Fibroblast of skin of left biceps (primary cell): ENCODE measurements at regions not wholly inside any gene's neighbourhood (a gene's known extent, or its start where the extent isn't known, plus 50 kb on each side); places are given as distances from the start of the nearest gene placed in this dataset.
"Not testable (repeated sequence)": the region's sequence is repeated elsewhere in the genome, so short reads cannot be mapped to it uniquely, and the experiment has no call there.

ENCODE experiments used
- DNase-seq, 2 experiments: peaks; one replicate each; pipeline ENCODE4 v3.0.0-alpha.2; 2013; ENCODE audit warnings: low read depth in 2 of 2

- not testable (repeated sequence) for DNase-seq
Measured at GRCh38 chr12:14032191-14032590, 50.8 kb upstream of the GRIN2B start.

DNA sequence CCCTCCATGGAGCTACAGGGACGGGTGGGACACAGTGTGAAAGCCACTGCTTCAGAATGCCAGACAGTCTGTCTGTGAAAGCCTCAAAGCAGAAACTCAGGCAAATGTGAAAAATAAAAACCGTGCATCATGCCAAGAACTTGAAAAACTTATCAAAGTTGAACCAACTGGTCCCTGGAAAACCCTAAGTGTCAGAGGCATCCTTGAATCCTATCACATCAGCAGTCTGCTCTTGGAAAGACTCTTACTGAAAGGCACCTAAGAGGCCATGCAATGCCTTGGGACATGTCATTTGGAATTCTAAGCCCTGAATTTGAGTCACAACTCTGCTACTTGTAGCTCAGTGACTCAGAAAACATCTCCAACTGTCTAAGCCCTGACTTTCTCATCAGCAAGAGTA is 62.4 kb upstream of the GRIN2B start:
- DNase-seq, result no peak

GRCh38 chr12:14048941-14049545 is 67.6 kb upstream of the GRIN2B start:
- no peak for DNase-seq

DNA sequence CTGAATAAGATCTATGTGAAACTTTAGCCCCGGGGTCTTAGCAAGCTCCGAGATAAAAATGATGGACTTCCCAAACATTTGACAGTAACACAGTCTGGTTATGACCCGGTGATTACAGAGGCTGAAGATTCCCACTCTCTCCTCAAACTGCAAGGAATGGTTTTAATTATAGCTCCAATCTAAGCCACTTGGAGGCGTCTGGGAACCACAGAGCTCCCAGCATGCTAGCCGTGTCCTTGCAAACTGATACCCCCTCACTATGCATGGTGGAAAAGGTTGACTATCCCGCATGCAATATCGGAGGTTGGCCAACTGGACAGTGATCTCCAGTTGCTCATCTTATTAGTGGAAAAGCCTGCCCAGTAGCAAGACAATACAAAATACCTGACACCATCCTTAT is 76.5 kb upstream of the GRIN2B start:
- no peak for DNase-seq

- DNase-seq, result no peak
Measured at GRCh38 chr12:14058717-14059116, 77.3 kb upstream of the GRIN2B start.

DNA sequence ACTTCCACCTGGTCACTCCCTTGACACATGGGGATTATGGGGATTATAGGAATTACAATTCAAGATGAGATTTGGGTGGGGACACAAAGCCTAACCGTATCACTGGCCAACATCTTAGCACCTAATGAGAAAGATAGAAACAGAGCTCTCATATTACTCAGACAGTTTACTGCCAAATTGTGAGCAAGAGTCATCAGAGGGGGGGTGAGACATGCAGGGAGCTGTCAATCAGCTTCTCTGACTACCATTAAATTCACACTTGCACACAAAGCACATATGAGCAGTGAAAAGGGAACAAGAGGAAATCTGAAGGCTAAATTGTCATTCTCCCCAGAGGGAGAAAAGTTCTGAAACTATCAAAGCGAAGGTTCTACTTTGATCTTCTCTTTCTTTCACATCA is 78.1 kb upstream of the GRIN2B start:
- DNase-seq, result no peak

- DNase-seq, result no peak
Measured at GRCh38 chr12:14065616-14066015, 84.2 kb upstream of the GRIN2B start.

GRCh38 chr12:14066021-14066420 is 84.6 kb upstream of the GRIN2B start:
- DNase-seq, result no peak

- DNase-seq, result no peak
Measured at GRCh38 chr12:14068961-14069360, 87.6 kb upstream of the GRIN2B start.

- DNase-seq, result no peak
Measured at GRCh38 chr12:14071833-14072232, 90.4 kb upstream of the GRIN2B start.

GRCh38 chr12:14072987-14073386 is 91.6 kb upstream of the GRIN2B start:
- no peak for DNase-seq

GRCh38 chr12:14075797-14076393 is 94.5 kb upstream of the GRIN2B start:
- no peak for DNase-seq

DNA sequence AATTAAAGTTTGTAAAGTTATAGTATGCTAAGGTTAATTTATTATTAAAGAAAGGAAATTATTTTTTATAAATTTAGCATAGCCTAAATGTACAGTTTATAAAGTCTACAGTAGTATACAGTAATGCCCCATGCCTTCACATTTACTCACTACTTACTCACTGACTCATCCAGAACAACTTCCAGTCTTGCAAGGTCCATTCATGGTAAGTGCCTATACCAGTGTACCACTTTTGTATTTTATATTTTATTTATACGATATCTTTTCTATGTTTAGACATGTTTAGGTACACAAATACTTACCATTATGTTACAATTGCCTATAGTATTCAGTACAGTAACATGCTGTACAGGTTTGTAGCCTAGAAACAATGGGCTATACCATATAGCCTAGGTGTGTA is 95.1 kb upstream of the GRIN2B start:
- DNase-seq, result no peak

DNA sequence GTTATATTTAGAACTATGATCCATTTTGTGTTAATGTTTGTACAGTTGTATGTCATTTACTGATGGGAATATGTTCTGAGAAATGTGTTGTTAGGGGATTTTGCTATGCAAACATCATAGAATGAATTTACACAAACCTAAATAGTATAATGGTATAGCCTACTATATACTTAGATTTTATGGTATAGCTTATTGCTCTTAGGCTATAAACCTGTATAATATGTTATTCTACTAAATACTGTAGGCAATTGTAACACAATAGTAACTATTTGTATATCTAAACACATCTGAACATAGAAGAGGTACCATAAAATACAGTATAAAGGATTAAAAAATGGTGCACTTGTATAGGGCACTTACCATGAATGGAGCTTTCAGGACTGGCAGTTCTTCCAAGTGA is 105.4 kb upstream of the GRIN2B start:
- no peak for DNase-seq

GRCh38 chr12:14099994-14100393 is 118.6 kb upstream of the GRIN2B start:
- no peak for DNase-seq

DNA sequence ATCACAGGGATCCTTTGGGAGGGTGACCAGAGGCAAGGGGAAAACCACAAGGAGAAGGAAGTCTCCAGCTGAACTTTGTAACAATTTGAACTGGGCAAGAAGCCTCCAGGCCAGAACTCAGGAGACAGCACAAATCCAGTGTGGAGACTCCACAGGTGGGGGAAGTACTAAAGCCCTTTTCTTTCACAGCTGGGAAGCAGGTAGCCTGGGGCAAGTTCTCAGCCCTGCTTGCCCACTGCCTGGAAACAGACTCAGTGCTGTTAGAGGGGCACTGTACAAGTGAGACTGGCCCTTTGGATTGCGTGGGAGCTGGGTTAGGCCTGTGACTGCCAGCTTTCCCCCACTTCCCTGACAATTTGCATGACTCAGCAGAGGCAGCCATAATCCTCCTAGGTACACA is 120.2 kb upstream of the GRIN2B start:
- not testable (repeated sequence) for DNase-seq

DNA sequence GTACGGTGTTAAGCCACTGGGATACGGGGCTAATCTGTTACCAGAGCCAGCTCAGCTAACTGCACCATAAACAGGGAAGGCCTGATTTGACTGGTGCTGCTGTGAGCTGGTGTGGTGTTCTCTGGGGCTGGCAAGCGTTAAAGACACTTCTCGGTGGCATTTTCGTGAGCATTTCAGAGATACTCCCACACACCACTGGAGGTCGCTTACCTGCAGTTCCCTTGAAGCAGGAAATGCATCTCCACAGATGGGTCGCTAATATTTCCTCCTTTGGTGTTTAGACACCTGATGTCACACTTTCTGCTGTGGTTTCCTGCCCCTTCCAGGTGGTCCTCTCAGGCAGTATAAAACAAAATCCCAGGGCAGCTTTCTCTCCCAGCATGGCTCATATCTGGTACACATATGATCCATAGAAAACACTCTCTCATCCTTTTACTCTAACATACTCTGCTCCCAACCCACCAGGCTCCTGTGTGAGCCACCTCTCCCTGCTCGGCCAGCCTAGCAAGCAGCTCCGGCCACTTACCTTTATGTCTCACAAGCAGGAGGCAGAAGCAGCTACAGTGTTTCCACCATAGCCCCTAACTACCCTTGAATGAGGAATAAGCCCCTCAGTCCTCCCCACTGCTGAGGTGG is 129.9 kb upstream of the GRIN2B start:
- no peak for DNase-seq

DNA sequence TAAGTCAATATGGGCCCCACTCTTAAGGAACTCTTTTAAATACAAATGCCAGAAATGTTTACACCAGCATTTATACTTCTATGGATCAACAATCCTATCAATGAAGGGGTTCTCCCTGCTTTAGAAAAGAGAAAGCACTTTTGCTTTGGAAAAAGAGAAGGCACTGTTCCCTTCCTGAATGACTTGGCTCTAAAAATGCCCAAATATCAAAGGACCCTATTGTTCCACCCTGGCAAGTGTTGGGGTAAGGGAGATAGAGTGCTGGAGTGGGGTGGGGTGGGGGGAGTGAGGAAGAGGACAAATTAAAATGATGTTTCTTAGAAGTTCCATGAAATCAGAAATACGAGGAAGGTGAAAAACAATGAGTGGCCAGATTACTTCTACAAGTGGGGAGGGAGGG is 131.6 kb upstream of the GRIN2B start:
- no peak for DNase-seq

GRCh38 chr12:14126692-14127091 is 145.3 kb upstream of the GRIN2B start:
- DNase-seq, result no peak

DNA sequence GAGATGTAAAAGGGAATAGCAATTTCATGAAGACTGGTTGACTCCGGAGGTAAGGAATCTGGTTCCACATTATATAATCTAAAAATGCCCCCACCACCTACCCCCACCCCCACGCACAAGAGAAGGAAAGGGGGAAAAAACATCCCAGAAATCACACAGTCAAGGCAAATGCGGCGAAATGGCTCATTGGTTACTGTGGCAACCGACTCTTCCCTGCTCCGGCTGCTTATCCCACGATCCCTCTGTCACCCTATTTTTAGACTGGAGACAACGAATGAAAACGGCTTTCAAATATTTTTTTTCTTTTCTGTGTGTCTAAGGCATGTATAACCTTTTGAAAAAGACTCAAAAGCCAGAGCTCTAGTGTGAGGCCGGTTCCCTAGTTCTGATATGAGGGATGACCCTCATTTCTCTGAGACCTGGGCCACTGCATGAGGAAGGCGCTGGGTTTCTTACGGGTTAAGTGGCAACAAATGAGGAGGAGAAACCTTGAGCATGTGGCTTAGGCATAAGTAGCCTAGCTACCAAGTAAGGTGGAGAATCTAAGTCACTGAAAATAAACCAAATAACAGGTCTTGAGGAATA is 148.3 kb upstream of the GRIN2B start:
- DNase-seq, result no peak

DNA sequence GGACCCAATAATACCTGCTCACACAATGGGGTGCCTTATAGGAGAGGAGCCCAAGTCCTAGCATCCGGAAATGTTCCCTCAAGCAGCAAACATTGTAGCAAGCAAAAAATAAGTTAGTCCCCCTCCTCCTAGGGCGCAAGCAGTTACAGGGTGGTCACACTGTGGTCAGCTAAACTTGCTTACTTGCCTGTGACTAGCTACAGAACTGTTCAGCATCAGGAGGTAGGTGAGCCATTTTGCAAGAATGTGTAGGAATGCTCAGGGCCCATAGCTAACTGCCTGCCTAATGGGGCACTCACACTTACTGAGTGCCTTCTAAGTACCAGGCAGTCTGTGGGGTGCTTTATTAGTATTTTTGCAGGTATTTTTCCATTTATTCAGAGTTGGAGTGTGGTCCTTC is 154.6 kb upstream of the GRIN2B start:
- no peak for DNase-seq

DNA sequence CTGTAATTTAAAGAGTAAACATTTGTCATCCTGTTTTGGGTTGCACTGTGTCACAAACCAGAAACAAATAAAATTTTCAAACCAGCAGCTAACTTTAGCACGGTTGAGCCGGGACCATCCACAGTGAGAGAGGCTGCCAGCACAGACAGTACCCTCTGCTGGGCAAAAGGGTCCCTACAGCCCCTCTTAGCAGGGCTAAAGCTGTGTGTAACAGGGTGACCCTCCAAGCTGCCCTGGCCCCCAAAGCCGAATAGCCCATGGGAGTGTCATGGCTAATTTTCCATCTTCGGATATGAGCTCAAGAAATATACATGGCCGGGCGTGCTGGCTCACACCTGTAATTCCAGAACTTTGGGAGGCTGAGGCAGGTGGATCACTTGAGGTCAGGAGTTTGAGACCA is 157.1 kb upstream of the GRIN2B start:
- no peak for DNase-seq
